ENCODE measurements at regions not wholly inside any gene's neighbourhood (a gene's known extent, or its start where the extent isn't known, plus 50 kb on each side); places are given as distances from the start of the nearest gene placed in this dataset.

- no peak for TF ChIP-seq ZFX (IDR thresholded peaks at IDR 0.05)
- TF ChIP-seq CEBPB (IDR thresholded peaks at IDR 0.05; ENCODE audit: low read depth): no peak
- no peak for TF ChIP-seq POLR2A (IDR thresholded peaks at IDR 0.05; ENCODE audit: borderline replicate concordance, extremely low read depth, insufficient read depth, insufficient read length)
- no peak for TF ChIP-seq FOSL1 (IDR thresholded peaks at IDR 0.05; ENCODE audit: low read depth)
- no peak for TF ChIP-seq SRF (IDR thresholded peaks at IDR 0.05; ENCODE audit: low read depth)
- no peak for TF ChIP-seq EGR1 (IDR thresholded peaks at IDR 0.05; ENCODE audit: low read depth)
- no peak for TF ChIP-seq EZH2phosphoT487 (IDR thresholded peaks at IDR 0.05; ENCODE audit: borderline replicate concordance)
- no peak for TF ChIP-seq MAX (IDR thresholded peaks at IDR 0.05)
- no peak for TF ChIP-seq TCF7L2 (IDR thresholded peaks at IDR 0.05; ENCODE audit: borderline replicate concordance, extremely low read depth, insufficient read depth, insufficient read length)
These were observed 66.9 kb upstream of the UNC5B start (continued) for GRCh38 chr10:71145352-71145945.

GRCh38 chr10:71150796-71151195 is 61.6 kb upstream of the UNC5B start:
- Histone ChIP-seq H3K9me3 (ENCODE audit: control insufficient read depth in 1 of 2, insufficient read depth in 1 of 2, low read depth in 1 of 2, low read length in 2 of 2) (no peaks in the 10 kb centered on the region), H3K27ac (ENCODE audit: low read depth, low read length) (no peak overlapping the region), H4K20me1 (ENCODE audit: insufficient read depth) (no peaks in the 10 kb centered on the region), H3K9ac (ENCODE audit: low read length) (no peak overlapping the region), H3K4me2 (ENCODE audit: low read length) (no peak overlapping the region), H3K27me3 (ENCODE audit: insufficient read depth, low read length) (peaks cover 8% of the 10 kb centered on the region; the same call in 1 of the 2 replicates), H3K4me1 (ENCODE audit: control insufficient read depth in 1 of 2, insufficient read depth in 2 of 2, low read length in 2 of 2) (no peaks in the 10 kb centered on the region), H3K9me2 (ENCODE audit: insufficient read depth) (no peaks in the 10 kb centered on the region), H2AFZ (ENCODE audit: low read depth, low read length, poor library complexity, severe bottlenecking) (no peak overlapping the region), H3K4me3 (replicated peaks in 1 of 2; ENCODE audit: low read depth in 1 of 2, low read length in 2 of 2) (no peak overlapping the region), H3K36me3 (ENCODE audit: control insufficient read depth in 1 of 2, insufficient read depth in 2 of 2, low read length in 2 of 2) (no peaks in the 10 kb centered on the region), H3K79me2 (ENCODE audit: insufficient read depth, low read length) (no peaks in the 10 kb centered on the region)
- POLR2A ChIA-PET: no interaction called here
- CTCF ChIA-PET: no interaction called here
- RAD21 ChIA-PET (ENCODE audit: low non-redundant PET in 1 of 2, low total read pairs in 2 of 2, uncharacterized antibody in 2 of 2, unreplicated experiment in 2 of 2): no interaction called here
- no peak for DNase-seq (ENCODE audit: low read depth, low spot score)
- TF ChIP-seq TCF7L2 (IDR thresholded peaks at IDR 0.05; ENCODE audit: borderline replicate concordance, extremely low read depth, insufficient read depth, insufficient read length): no peak
- no peak for TF ChIP-seq EZH2 (IDR thresholded peaks at IDR 0.05)
- TF ChIP-seq SRF (IDR thresholded peaks at IDR 0.05; ENCODE audit: low read depth): no peak
- no peak for TF ChIP-seq RAD21 (IDR thresholded peaks at IDR 0.05; ENCODE audit: low read depth)
- intact Hi-C loops (cut with micrococcal nuclease): no loop called here
- BruUV-seq (replicated peaks): no TSS peak
- no peak for ATAC-seq

All from HCT116 (cell line).